HCT116 (cell line): ENCODE measurements at regions not wholly inside any gene's neighbourhood (a gene's known extent, or its start where the extent isn't known, plus 50 kb on each side); places are given as distances from the start of the nearest gene placed in this dataset.

ENCODE experiments used
- CTCF ChIP-seq, 3 experiments: fragments of 200-600 bp in 1 of 3; sonication (generic) in 1 of 3; IDR thresholded peaks in 2 of 3; conservative IDR thresholded peaks in 1 of 3; 2 replicates each; pipeline ENCODE4 v1.5.1; 2012 to 2017; ENCODE audit warnings: low read depth in 2 of 3, low read length in 2 of 3, antibody characterized with exemption in 1 of 3, borderline replicate concordance in 1 of 3, control low read depth in 1 of 3, mild to moderate bottlenecking in 1 of 3, mixed read lengths in 1 of 3, mixed run types in 1 of 3, moderate library complexity in 1 of 3; ENCODE audit not compliant: insufficient read depth in 1 of 3
- EZH2 ChIP-seq: fragments of 200-600 bp; sonication (generic); IDR thresholded peaks from 2 replicates; pipeline ENCODE4 v1.6.1; 2017; ENCODE audit warnings: antibody characterized with exemption, mixed run types
- EZH2phosphoT487 ChIP-seq: fragments of 200-600 bp; IDR thresholded peaks from 2 replicates; pipeline ENCODE4 v1.6.1; 2018; ENCODE audit warnings: antibody characterized with exemption, borderline replicate concordance
- MAX ChIP-seq: IDR thresholded peaks from 2 replicates; pipeline ENCODE4 v1.6.1; 2012
- POLR2AphosphoS5 ChIP-seq: IDR thresholded peaks from 2 replicates; pipeline ENCODE4 v1.6.1; 2011; ENCODE audit warnings: mild to moderate bottlenecking, low read depth, low read length, moderate library complexity
- RAD21 ChIP-seq: IDR thresholded peaks from 2 replicates; pipeline ENCODE4 v1.6.1; 2012; ENCODE audit warnings: low read depth, mild to moderate bottlenecking
- SP1 ChIP-seq: IDR thresholded peaks from 2 replicates; pipeline ENCODE4 v1.6.1; 2012; ENCODE audit warnings: low read depth
- SRF ChIP-seq: IDR thresholded peaks from 2 replicates; pipeline ENCODE4 v1.6.1; 2012; ENCODE audit warnings: low read depth
- ZNF274 ChIP-seq: fragments of 200-500 bp; sonication (Bioruptor generic); IDR thresholded peaks from 2 replicates; pipeline ENCODE4 v1.6.1; 2014; ENCODE audit warnings: mild to moderate bottlenecking, low read depth, low read length, inconsistent platforms

GRCh38 chr4:114509340-114509739, 89.3 kb upstream of the UGT8 start:
- TF ChIP-seq POLR2AphosphoS5: no peak
- TF ChIP-seq ZNF274: no peak
- no peak for TF ChIP-seq SP1
- TF ChIP-seq EZH2phosphoT487: no peak
- 0 out of 6 replicates have a peak, but pooled peaks of 2 of the 3 experiments have one; percentile 11 to 19 for TF ChIP-seq CTCF (IDR thresholded peaks at IDR 0.05 in 2 of 3, conservative IDR thresholded peaks at IDR 0.05 in 1 of 3; ENCODE audit: borderline replicate concordance in 1 of 3, insufficient read depth in 1 of 3, low read depth in 2 of 3, low read length in 2 of 3)
- TF ChIP-seq EZH2: no peak
- no peak for TF ChIP-seq SRF
- TF ChIP-seq RAD21: peak; percentile 48; the same call in 1 of the 2 replicates
- no peak for TF ChIP-seq MAX
